Fibroblast of mammary gland (primary cell): ENCODE measurements at regions not wholly inside any gene's neighbourhood (a gene's known extent, or its start where the extent isn't known, plus 50 kb on each side); places are given as distances from the start of the nearest gene placed in this dataset.

ENCODE experiments used
- DNase-seq: peaks from one replicate; pipeline ENCODE4 v3.0.0-alpha.2; 2010; ENCODE audit warnings: low read depth
- H3K4me3 ChIP-seq: 2 replicates; pipeline ENCODE4 v1.5.1; 2011; ENCODE audit warnings: low read depth, mild to moderate bottlenecking, low read length, moderate library complexity; ENCODE audit not compliant: control insufficient read depth
- TF ChIP-seq, protein P1 (sequence below): conservative IDR thresholded peaks from 2 replicates; pipeline ENCODE4 v1.5.1; 2011; ENCODE audit warnings: low read depth, low read length, inconsistent platforms; ENCODE audit not compliant: control insufficient read depth, insufficient read depth

GRCh38 chr4:100803751-100804150 is 285.9 kb upstream of the EMCN start:
- H3K4me3 ChIP-seq: no peak overlapping the region
- DNase-seq: no peak
- TF ChIP-seq, protein P1, sequence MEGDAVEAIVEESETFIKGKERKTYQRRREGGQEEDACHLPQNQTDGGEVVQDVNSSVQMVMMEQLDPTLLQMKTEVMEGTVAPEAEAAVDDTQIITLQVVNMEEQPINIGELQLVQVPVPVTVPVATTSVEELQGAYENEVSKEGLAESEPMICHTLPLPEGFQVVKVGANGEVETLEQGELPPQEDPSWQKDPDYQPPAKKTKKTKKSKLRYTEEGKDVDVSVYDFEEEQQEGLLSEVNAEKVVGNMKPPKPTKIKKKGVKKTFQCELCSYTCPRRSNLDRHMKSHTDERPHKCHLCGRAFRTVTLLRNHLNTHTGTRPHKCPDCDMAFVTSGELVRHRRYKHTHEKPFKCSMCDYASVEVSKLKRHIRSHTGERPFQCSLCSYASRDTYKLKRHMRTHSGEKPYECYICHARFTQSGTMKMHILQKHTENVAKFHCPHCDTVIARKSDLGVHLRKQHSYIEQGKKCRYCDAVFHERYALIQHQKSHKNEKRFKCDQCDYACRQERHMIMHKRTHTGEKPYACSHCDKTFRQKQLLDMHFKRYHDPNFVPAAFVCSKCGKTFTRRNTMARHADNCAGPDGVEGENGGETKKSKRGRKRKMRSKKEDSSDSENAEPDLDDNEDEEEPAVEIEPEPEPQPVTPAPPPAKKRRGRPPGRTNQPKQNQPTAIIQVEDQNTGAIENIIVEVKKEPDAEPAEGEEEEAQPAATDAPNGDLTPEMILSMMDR: no peak

GRCh38 chr4:100799761-100800539 is 282.1 kb upstream of the EMCN start:
- peak; percentile 12 for DNase-seq
- TF ChIP-seq, protein P1: no peak
- no peak overlapping the region for H3K4me3 ChIP-seq

- DNase-seq: no peak
- TF ChIP-seq, protein P1: no peak
- no peak overlapping the region for H3K4me3 ChIP-seq
These were observed 280.0 kb upstream of the EMCN start for GRCh38 chr4:100797791-100798190.

DNA sequence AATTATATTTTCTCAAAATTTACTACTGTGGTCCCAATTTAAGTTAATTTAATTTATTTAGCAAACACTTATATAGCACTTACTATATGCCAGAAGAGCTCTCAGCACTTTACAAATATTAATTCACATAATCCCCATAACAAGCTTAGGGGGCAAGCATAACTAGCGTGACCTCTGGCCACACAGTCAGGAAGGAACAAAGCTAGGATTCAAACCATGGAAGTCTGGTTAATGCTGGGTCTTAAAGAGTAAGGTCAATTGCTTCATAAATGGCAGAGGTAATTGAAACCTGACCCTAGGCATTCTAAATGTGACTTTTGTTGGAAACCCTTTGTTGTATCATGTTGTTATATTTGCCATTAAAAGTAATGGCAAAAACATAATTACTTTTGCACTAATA is 279.5 kb upstream of the EMCN start:
- DNase-seq: no peak
- TF ChIP-seq, protein P1: no peak
- H3K4me3 ChIP-seq: no peak overlapping the region

GRCh38 chr4:100796332-100796731 is 278.5 kb upstream of the EMCN start:
- TF ChIP-seq, protein P1: no peak
- H3K4me3 ChIP-seq: no peak overlapping the region
- DNase-seq: no peak

- TF ChIP-seq, protein P1: no peak
- no peak overlapping the region for H3K4me3 ChIP-seq
- DNase-seq: no peak
These were observed 277.8 kb upstream of the EMCN start for GRCh38 chr4:100795581-100795980.
